WTC11 (cell line): ENCODE measurements at regions not wholly inside any gene's neighbourhood (a gene's known extent, or its start where the extent isn't known, plus 50 kb on each side); places are given as distances from the start of the nearest gene placed in this dataset.

Experiments used
- ATAC-seq: fragments of 200-7000 bp; cut with Tn5 transposase; 2 replicates; pipeline ENCODE4 v1.10.0; 2021; ENCODE audit warnings: mild to moderate bottlenecking, moderate library complexity
- CTCF ChIA-PET: fragments of 300-600 bp; sonication (Branson Sonifier 250); formaldehyde crosslinking; loops from one replicate; lab custom pipeline; 2021; ENCODE audit warnings: antibody characterized with exemption; lab: Charles Lee
- POLR2A ChIA-PET: fragments of 350-600 bp; sonication (Branson Sonifier 250); formaldehyde crosslinking; loops from one replicate; lab custom pipeline; 2021; ENCODE audit warnings: antibody characterized with exemption; lab: Charles Lee
- DNase-seq: peaks from one replicate; pipeline ENCODE4 v3.0.0; 2021; ENCODE audit warnings: low spot score
- H3K27ac Mint-ChIP-seq: 2 replicates; pipeline ENCODE4 v1.8.0; 2021; ENCODE audit warnings: mixed read lengths
- H3K27me3 Mint-ChIP-seq: 2 replicates; pipeline ENCODE4 v1.8.0; 2021; ENCODE audit warnings: low read depth, mild to moderate bottlenecking, moderate library complexity, mixed read lengths
- H3K36me3 Mint-ChIP-seq: 2 replicates; pipeline ENCODE4 v1.8.0; 2021; ENCODE audit warnings: mixed read lengths
- H3K4me1 Mint-ChIP-seq: 2 replicates; pipeline ENCODE4 v1.8.0; 2022; ENCODE audit warnings: mixed read lengths
- H3K4me3 Mint-ChIP-seq: 2 replicates; pipeline ENCODE4 v1.8.0; 2021; ENCODE audit warnings: mild to moderate bottlenecking, moderate library complexity, mixed read lengths
- H3K9me3 Mint-ChIP-seq: 2 replicates; pipeline ENCODE4 v1.8.0; 2021; ENCODE audit warnings: mixed read lengths
- CREB1 ChIP-seq: sonication (generic); formaldehyde crosslinking; IDR thresholded peaks from 2 replicates; pipeline ENCODE4 v1.8.0; 2023; ENCODE audit warnings: mild to moderate bottlenecking, missing genetic modification reagents
- CREM ChIP-seq: sonication (generic); formaldehyde crosslinking; IDR thresholded peaks from 2 replicates; pipeline ENCODE4 v1.8.1; 2022; ENCODE audit warnings: mild to moderate bottlenecking, missing genetic modification reagents, moderate library complexity
- MXD4 ChIP-seq: fragments of 250-450 bp; sonication (Bioruptor Pico); IDR thresholded peaks from 2 replicates; pipeline ENCODE4 v1.8.0; 2021; ENCODE audit warnings: mild to moderate bottlenecking, moderate library complexity, borderline replicate concordance
- RORB ChIP-seq: fragments of 250-450 bp; sonication (Bioruptor Pico); IDR thresholded peaks from 2 replicates; pipeline ENCODE4 v1.9.0; 2021; ENCODE audit warnings: mild to moderate bottlenecking
- SMAD3 ChIP-seq: sonication (generic); formaldehyde crosslinking; IDR thresholded peaks from 2 replicates; pipeline ENCODE4 v1.8.0; 2022; ENCODE audit warnings: missing genetic modification reagents, mild to moderate bottlenecking, borderline replicate concordance
- SMAD4 ChIP-seq: sonication (generic); formaldehyde crosslinking; IDR thresholded peaks from 2 replicates; pipeline ENCODE4 v1.8.0; 2022; ENCODE audit warnings: mild to moderate bottlenecking, missing genetic modification reagents
- ZNF396 ChIP-seq: fragments of 250-450 bp; sonication (Bioruptor Pico); IDR thresholded peaks from 2 replicates; pipeline ENCODE4 v1.8.0; 2021; ENCODE audit warnings: mild to moderate bottlenecking, moderate library complexity, borderline replicate concordance
- TF ChIP-seq, protein P1 (sequence below): sonication (generic); formaldehyde crosslinking; IDR thresholded peaks from 2 replicates; pipeline ENCODE4 v1.8.1; 2022; ENCODE audit warnings: low read depth, mild to moderate bottlenecking, moderate library complexity, missing genetic modification reagents, borderline replicate concordance
- TF ChIP-seq, protein P2 (sequence below): fragments of 250-450 bp; sonication (Bioruptor Pico); IDR thresholded peaks from 2 replicates; pipeline ENCODE4 v2.1.2; 2022; ENCODE audit warnings: mild to moderate bottlenecking, moderate library complexity
- TF ChIP-seq, protein P3 (sequence below): fragments of 250-450 bp; sonication (Bioruptor Pico); IDR thresholded peaks from 2 replicates; pipeline ENCODE4 v1.9.0; 2021; ENCODE audit warnings: mild to moderate bottlenecking
- TF ChIP-seq, protein P4 (sequence below): sonication (generic); formaldehyde crosslinking; IDR thresholded peaks from 2 replicates; pipeline ENCODE4 v1.8.0; 2022; ENCODE audit warnings: missing genetic modification reagents
- TF ChIP-seq, protein P5 (sequence below): sonication (generic); formaldehyde crosslinking; IDR thresholded peaks from 2 replicates; pipeline ENCODE4 v1.8.0; 2023; ENCODE audit warnings: missing genetic modification reagents, mild to moderate bottlenecking, borderline replicate concordance
- TF ChIP-seq, protein P6 (sequence below): sonication (generic); formaldehyde crosslinking; IDR thresholded peaks from 2 replicates; pipeline ENCODE4 v1.8.1; 2022; ENCODE audit warnings: low read depth, missing genetic modification reagents, borderline replicate concordance

DNA sequence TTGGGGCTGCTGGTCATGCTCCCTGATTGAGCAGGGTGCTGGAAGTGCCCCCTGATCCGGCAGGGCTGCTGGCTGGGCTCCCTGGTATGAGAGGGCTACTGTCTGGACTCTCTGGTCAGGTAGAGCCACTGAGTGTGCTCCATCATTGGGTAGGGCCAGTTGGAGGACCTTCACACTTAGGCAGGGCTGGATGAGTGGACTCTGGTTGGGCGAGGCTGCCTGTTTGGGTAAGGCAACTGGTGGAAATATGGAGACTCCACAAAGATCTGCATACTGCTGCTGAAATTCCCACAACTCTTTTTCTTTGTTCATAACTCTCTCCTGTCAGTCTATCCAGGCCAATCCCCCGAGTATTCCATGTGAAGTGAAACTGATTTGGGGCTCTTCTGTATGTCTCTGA lies 80.8 kb downstream of the CD200 start:
- no peak overlapping the region for H3K4me3 Mint-ChIP-seq
- TF ChIP-seq, protein P1, sequence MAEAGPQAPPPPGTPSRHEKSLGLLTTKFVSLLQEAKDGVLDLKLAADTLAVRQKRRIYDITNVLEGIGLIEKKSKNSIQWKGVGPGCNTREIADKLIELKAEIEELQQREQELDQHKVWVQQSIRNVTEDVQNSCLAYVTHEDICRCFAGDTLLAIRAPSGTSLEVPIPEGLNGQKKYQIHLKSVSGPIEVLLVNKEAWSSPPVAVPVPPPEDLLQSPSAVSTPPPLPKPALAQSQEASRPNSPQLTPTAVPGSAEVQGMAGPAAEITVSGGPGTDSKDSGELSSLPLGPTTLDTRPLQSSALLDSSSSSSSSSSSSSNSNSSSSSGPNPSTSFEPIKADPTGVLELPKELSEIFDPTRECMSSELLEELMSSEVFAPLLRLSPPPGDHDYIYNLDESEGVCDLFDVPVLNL (CRISPR knock-in tag), result no peak
- TF ChIP-seq RORB (CRISPR knock-in tag) (no peak), SMAD4 (CRISPR knock-in tag) (no peak), CREM (CRISPR knock-in tag) (0 out of 2 replicates have a peak, but pooled peaks have one; percentile 7), SMAD3 (no peak), CREB1 (CRISPR knock-in tag) (no peak), ZNF396 (CRISPR knock-in tag) (no peak), MXD4 (CRISPR knock-in tag) (no peak)
- TF ChIP-seq, protein P2, sequence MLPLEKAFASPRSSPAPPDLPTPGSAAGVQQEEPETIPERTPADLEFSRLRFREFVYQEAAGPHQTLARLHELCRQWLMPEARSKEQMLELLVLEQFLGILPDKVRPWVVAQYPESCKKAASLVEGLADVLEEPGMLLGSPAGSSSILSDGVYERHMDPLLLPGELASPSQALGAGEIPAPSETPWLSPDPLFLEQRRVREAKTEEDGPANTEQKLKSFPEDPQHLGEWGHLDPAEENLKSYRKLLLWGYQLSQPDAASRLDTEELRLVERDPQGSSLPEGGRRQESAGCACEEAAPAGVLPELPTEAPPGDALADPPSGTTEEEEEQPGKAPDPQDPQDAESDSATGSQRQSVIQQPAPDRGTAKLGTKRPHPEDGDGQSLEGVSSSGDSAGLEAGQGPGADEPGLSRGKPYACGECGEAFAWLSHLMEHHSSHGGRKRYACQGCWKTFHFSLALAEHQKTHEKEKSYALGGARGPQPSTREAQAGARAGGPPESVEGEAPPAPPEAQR, result no peak
- TF ChIP-seq, protein P3, sequence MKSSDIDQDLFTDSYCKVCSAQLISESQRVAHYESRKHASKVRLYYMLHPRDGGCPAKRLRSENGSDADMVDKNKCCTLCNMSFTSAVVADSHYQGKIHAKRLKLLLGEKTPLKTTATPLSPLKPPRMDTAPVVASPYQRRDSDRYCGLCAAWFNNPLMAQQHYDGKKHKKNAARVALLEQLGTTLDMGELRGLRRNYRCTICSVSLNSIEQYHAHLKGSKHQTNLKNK (CRISPR knock-in tag), result 0 out of 2 replicates have a peak, but pooled peaks have one; percentile 73
- TF ChIP-seq, protein P4, sequence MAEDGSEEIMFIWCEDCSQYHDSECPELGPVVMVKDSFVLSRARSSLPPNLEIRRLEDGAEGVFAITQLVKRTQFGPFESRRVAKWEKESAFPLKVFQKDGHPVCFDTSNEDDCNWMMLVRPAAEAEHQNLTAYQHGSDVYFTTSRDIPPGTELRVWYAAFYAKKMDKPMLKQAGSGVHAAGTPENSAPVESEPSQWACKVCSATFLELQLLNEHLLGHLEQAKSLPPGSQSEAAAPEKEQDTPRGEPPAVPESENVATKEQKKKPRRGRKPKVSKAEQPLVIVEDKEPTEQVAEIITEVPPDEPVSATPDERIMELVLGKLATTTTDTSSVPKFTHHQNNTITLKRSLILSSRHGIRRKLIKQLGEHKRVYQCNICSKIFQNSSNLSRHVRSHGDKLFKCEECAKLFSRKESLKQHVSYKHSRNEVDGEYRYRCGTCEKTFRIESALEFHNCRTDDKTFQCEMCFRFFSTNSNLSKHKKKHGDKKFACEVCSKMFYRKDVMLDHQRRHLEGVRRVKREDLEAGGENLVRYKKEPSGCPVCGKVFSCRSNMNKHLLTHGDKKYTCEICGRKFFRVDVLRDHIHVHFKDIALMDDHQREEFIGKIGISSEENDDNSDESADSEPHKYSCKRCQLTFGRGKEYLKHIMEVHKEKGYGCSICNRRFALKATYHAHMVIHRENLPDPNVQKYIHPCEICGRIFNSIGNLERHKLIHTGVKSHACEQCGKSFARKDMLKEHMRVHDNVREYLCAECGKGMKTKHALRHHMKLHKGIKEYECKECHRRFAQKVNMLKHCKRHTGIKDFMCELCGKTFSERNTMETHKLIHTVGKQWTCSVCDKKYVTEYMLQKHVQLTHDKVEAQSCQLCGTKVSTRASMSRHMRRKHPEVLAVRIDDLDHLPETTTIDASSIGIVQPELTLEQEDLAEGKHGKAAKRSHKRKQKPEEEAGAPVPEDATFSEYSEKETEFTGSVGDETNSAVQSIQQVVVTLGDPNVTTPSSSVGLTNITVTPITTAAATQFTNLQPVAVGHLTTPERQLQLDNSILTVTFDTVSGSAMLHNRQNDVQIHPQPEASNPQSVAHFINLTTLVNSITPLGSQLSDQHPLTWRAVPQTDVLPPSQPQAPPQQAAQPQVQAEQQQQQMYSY (CRISPR knock-in tag), result no peak
- TF ChIP-seq, protein P5, sequence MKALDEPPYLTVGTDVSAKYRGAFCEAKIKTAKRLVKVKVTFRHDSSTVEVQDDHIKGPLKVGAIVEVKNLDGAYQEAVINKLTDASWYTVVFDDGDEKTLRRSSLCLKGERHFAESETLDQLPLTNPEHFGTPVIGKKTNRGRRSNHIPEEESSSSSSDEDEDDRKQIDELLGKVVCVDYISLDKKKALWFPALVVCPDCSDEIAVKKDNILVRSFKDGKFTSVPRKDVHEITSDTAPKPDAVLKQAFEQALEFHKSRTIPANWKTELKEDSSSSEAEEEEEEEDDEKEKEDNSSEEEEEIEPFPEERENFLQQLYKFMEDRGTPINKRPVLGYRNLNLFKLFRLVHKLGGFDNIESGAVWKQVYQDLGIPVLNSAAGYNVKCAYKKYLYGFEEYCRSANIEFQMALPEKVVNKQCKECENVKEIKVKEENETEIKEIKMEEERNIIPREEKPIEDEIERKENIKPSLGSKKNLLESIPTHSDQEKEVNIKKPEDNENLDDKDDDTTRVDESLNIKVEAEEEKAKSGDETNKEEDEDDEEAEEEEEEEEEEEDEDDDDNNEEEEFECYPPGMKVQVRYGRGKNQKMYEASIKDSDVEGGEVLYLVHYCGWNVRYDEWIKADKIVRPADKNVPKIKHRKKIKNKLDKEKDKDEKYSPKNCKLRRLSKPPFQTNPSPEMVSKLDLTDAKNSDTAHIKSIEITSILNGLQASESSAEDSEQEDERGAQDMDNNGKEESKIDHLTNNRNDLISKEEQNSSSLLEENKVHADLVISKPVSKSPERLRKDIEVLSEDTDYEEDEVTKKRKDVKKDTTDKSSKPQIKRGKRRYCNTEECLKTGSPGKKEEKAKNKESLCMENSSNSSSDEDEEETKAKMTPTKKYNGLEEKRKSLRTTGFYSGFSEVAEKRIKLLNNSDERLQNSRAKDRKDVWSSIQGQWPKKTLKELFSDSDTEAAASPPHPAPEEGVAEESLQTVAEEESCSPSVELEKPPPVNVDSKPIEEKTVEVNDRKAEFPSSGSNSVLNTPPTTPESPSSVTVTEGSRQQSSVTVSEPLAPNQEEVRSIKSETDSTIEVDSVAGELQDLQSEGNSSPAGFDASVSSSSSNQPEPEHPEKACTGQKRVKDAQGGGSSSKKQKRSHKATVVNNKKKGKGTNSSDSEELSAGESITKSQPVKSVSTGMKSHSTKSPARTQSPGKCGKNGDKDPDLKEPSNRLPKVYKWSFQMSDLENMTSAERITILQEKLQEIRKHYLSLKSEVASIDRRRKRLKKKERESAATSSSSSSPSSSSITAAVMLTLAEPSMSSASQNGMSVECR, result no peak
- TF ChIP-seq, protein P6, sequence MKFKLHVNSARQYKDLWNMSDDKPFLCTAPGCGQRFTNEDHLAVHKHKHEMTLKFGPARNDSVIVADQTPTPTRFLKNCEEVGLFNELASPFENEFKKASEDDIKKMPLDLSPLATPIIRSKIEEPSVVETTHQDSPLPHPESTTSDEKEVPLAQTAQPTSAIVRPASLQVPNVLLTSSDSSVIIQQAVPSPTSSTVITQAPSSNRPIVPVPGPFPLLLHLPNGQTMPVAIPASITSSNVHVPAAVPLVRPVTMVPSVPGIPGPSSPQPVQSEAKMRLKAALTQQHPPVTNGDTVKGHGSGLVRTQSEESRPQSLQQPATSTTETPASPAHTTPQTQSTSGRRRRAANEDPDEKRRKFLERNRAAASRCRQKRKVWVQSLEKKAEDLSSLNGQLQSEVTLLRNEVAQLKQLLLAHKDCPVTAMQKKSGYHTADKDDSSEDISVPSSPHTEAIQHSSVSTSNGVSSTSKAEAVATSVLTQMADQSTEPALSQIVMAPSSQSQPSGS (CRISPR knock-in tag), result no peak
- CTCF ChIA-PET, result interaction anchor here (0.5 kb wide), 1 partner anchor 22 kb away, joined by 3 read pairs; no protein-coding TSS in a partner anchor

More for the DNA sequence above, 80.8 kb downstream of the CD200 start:
- Mint-ChIP-seq H3K27ac (peak overlapping the region; percentile 18; the same call in 1 of the 2 replicates), H3K4me1 (peaks cover 51% of the 10 kb centered on the region), H3K9me3 (peaks cover 18% of the 10 kb centered on the region), H3K27me3 (no peaks in the 10 kb centered on the region; the same call in 1 of the 2 replicates), H3K36me3 (peaks cover 46% of the 10 kb centered on the region)
- ATAC-seq, result no peak; the same call in 1 of the 2 replicates
- POLR2A ChIA-PET, result interaction anchor here (1.8 kb wide), 1 partner anchor 9 kb away, joined by 8 read pairs; no protein-coding TSS in a partner anchor
- no peak for DNase-seq
